Spleen (tissue), 11 donors: ENCODE measurements at regions not wholly inside any gene's neighbourhood (a gene's known extent, or its start where the extent isn't known, plus 50 kb on each side); places are given as distances from the start of the nearest gene placed in this dataset.

Experiments
- DNase-seq: peaks from one replicate; pipeline ENCODE4 v3.0.0-alpha.2; 2020
- H3K27ac ChIP-seq, 8 donors: fragments of 200-600 bp; sonication (generic) in 7 of 8; 1 replicate in 4 of 8; 2 replicates in 4 of 8; pipeline versions ENCODE4 v1.5.0 to v1.8.0; 2016 to 2021; ENCODE audit warnings: inconsistent platforms in 4 of 8, mild to moderate bottlenecking in 4 of 8, moderate library complexity in 1 of 8
- H3K27me3 ChIP-seq, 7 donors: fragments of 200-600 bp; sonication (generic) in 6 of 7; replicated peaks in 1 of 7; 1 replicate in 4 of 7; 2 replicates in 3 of 7; pipeline versions ENCODE4 v1.5.0 to v1.8.0; 2016 to 2021; ENCODE audit warnings: inconsistent platforms in 3 of 7, mild to moderate bottlenecking in 1 of 7
- H3K36me3 ChIP-seq, 6 donors: fragments of 200-600 bp; sonication (generic) in 5 of 6; 1 replicate in 4 of 6; 2 replicates in 2 of 6; pipeline versions ENCODE4 v1.5.0 to v1.8.0; 2016 to 2021; ENCODE audit warnings: inconsistent platforms in 2 of 6
- H3K4me1 ChIP-seq, 6 donors: fragments of 200-600 bp; sonication (generic) in 5 of 6; 1 replicate in 3 of 6; 2 replicates in 3 of 6; pipeline versions ENCODE4 v1.5.0 to v1.8.0; 2016 to 2021; ENCODE audit warnings: inconsistent platforms in 3 of 6
- H3K4me3 ChIP-seq, 8 donors: fragments of 200-600 bp; sonication (generic) in 7 of 8; 1 replicate in 4 of 8; 2 replicates in 4 of 8; pipeline versions ENCODE4 v1.5.0 to v1.8.0; 2016 to 2021; ENCODE audit warnings: inconsistent platforms in 4 of 8, mild to moderate bottlenecking in 4 of 8, moderate library complexity in 2 of 8
- H3K9me3 ChIP-seq, 8 donors: fragments of 200-600 bp; sonication (generic) in 7 of 8; 1 replicate in 4 of 8; 2 replicates in 4 of 8; pipeline versions ENCODE4 v1.5.0 to v1.8.0; 2016 to 2021; ENCODE audit warnings: inconsistent platforms in 4 of 8
- POLR2A ChIP-seq, 3 donors: fragments of 450-650 bp; IDR thresholded peaks; one replicate each; pipeline ENCODE4 v1.5.1; 2017; ENCODE audit warnings: antibody characterized with exemption in 3 of 3, mild to moderate bottlenecking in 1 of 3
- POLR2AphosphoS5 ChIP-seq, 3 donors: sonication (generic); formaldehyde crosslinking; IDR thresholded peaks; one replicate each; pipeline ENCODE4 v1.5.1; 2017; ENCODE audit warnings: antibody characterized with exemption in 3 of 3
- WGBS, 5 donors: extraction: QIAGEN DNeasy Blood & Tissue Kit in 3 of 5; methylation state at CpG; one replicate each; pipeline versions ENCODE4 v1.1.5 to v1.1.7; 2013 to 2018; 5-methylcytosine and 5-hydroxymethylcytosine counted together
- intact Hi-C: fragments of 100-400 bp; cut with DNase I; formaldehyde crosslinking; loops from one replicate; pipeline ENCODE4 v1.15.0; 2023; ENCODE audit warnings: low total_unique reads
- TF ChIP-seq, protein P1 (sequence below), 11 experiments: fragments of 200-600 bp in 7 of 11; fragments of 450-650 bp in 4 of 11; sonication (generic) in 4 of 11; IDR thresholded peaks in 8 of 11; conservative IDR thresholded peaks in 3 of 11; 1 replicate in 7 of 11; 2 replicates in 4 of 11; pipeline versions ENCODE4 v1.4.0 to v1.8.0; 2016 to 2021; ENCODE audit warnings: antibody characterized with exemption in 11 of 11, inconsistent platforms in 4 of 11, mild to moderate bottlenecking in 1 of 11
- donor health status: healthy with polysubstance abuse.
- donor health status: DM: no; HTN: no; CAD: no; lungs with moderate emphysema.
- donor health status: DM: no; HTN: no; CAD: no.
- donor health status: Bipolar disorder and iron deficiency.
- donor health status: healthy.
- donor health status: DM: no; HTN: no; CAD: no.
- donor health status: DM: yes; HTN: yes; CAD: no.

DNA sequence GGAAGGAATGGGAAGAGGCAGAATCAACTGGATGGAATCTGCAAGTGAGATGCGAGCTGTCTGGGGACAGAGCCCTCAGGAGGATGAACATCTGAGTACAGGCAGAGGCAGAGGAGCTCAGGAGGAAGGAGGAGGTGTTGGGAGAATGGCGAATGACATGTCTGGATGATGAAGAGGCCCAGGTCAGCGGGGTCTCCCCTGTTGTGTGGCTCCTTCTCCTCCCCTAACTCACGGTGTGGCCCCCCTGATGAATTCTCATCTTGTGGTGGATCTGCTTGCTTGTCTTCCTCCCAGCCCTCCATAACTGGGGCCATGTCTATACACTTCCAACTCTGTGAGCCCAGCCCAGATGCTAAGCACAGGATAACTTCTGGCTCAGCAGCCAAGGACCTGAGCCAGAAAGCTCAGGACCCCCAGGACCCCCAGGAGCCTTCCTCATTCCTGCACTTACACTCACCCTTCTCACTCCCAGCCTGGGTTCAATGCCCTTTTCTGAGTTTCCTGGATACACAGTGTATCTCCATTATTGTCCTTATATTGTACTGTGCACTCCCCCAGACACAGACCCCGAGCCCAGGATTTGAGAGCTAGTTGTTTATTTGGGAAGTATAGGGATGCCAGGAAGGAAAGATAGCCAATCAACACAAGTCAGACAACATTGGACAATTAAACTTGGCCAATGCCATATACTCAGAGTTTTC, 678.6 kb upstream of the HS6ST1 start:
- intact Hi-C loops = no loop called here
- no peak for DNase-seq
- H3K36me3 ChIP-seq = no peaks in the 10 kb centered on the region

DNA sequence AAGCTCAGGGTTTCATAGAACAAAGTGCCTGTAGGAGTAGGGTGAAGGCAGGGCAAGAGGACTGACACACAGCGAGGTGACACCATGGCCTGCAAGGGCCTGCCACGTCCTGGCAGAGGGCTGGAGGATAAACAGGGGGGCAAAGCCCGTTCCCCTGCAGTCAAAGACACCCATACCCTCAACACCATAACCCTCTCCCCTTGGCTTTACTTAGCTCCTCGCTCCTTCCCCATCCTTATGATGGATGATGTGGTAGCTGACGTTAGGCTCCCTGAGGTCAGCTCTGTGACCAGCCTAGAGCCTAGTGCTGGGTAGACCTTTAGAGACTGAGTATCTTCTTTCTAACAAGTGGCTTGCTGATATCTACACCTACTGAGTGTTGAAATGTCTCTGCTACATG, 683.3 kb upstream of the HS6ST1 start:
- Histone ChIP-seq H3K4me3 (no peak overlapping the region), H3K27me3 (no peaks in the 10 kb centered on the region), H3K9me3 (no peaks in the 10 kb centered on the region), H3K36me3 (no peaks in the 10 kb centered on the region), H3K4me1 (no peaks in the 10 kb centered on the region), H3K27ac (no peak overlapping the region)
- intact Hi-C loops = no loop called here
- TF ChIP-seq POLR2A (IDR thresholded peaks at IDR 0.05) (no peak), POLR2AphosphoS5 (IDR thresholded peaks at IDR 0.05) (no peak)
- TF ChIP-seq, protein P1, sequence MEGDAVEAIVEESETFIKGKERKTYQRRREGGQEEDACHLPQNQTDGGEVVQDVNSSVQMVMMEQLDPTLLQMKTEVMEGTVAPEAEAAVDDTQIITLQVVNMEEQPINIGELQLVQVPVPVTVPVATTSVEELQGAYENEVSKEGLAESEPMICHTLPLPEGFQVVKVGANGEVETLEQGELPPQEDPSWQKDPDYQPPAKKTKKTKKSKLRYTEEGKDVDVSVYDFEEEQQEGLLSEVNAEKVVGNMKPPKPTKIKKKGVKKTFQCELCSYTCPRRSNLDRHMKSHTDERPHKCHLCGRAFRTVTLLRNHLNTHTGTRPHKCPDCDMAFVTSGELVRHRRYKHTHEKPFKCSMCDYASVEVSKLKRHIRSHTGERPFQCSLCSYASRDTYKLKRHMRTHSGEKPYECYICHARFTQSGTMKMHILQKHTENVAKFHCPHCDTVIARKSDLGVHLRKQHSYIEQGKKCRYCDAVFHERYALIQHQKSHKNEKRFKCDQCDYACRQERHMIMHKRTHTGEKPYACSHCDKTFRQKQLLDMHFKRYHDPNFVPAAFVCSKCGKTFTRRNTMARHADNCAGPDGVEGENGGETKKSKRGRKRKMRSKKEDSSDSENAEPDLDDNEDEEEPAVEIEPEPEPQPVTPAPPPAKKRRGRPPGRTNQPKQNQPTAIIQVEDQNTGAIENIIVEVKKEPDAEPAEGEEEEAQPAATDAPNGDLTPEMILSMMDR (IDR thresholded peaks at IDR 0.05 in 8 of 11, conservative IDR thresholded peaks at IDR 0.05 in 3 of 11) = no peak
- no peak for DNase-seq
- WGBS, 5 donors = 75 to 85% (median 80%) methylated on average over 5 of the region's 5 CpGs

More for the DNA sequence above, 678.6 kb upstream of the HS6ST1 start:
- Histone ChIP-seq H3K4me3 (no peak overlapping the region), H3K27ac (no peak overlapping the region), H3K4me1 (no peaks in the 10 kb centered on the region), H3K27me3 (no peaks in the 10 kb centered on the region), H3K9me3 (no peaks in the 10 kb centered on the region)
- TF ChIP-seq POLR2A (IDR thresholded peaks at IDR 0.05) (no peak), POLR2AphosphoS5 (IDR thresholded peaks at IDR 0.05) (no peak)
- TF ChIP-seq, protein P1 (IDR thresholded peaks at IDR 0.05 in 8 of 11, conservative IDR thresholded peaks at IDR 0.05 in 3 of 11) = no peak
- 73 to 84% (median 78%) methylated on average over 5 of the region's 5 CpGs for WGBS, 5 donors

DNA sequence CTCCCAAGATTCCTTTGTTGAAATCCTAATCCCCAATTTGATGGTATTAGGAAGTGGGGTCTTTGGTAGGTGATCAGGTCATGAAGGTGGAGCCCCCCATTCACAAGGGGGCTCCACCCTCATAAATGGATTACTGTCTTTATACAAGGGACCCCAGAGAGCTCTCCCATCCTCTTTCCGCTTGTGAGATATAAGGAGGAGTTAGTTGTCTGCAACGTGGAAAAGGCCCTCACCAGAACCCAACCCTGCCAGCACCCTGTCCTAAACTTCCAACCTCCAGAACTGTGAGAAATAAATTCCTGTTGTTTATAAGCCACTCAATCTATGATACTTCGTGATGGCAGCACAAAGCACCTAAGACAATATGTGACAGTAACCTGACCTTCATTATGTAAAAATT, 684.1 kb upstream of the HS6ST1 start:
- Histone ChIP-seq H3K27ac (no peak overlapping the region), H3K36me3 (no peaks in the 10 kb centered on the region), H3K9me3 (no peaks in the 10 kb centered on the region), H3K4me1 (no peaks in the 10 kb centered on the region), H3K4me3 (no peak overlapping the region), H3K27me3 (no peaks in the 10 kb centered on the region)
- TF ChIP-seq, protein P1 (IDR thresholded peaks at IDR 0.05 in 8 of 11, conservative IDR thresholded peaks at IDR 0.05 in 3 of 11) = no peak
- TF ChIP-seq POLR2AphosphoS5 (IDR thresholded peaks at IDR 0.05) (no peak), POLR2A (IDR thresholded peaks at IDR 0.05) (no peak)
- DNase-seq = no peak
- WGBS, 5 donors = 71 to 93% (median 85%) methylated on average over 3 of the region's 3 CpGs
- intact Hi-C loops = no loop called here

DNA sequence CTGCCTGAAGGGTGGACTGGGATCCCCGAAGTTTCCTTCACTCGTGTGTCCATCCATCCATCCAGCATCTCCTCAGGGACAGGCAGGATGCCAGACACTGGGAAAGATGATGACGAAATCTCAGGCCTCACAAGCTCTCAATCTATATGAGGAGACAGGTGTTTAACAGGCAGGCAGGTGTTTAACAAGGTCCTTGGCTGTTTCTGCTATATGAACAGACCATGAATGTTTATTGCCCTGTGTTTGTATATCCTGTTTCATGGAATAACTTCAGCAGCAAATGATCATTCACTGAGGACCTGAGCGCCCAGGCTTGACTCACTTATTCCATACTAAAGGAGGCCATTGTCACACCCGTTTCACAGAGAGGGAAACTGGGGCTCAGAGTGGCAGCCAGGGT, 685.8 kb upstream of the HS6ST1 start:
- no peaks in the 10 kb centered on the region for H3K36me3 ChIP-seq
- no peak for DNase-seq
- H3K9me3 ChIP-seq = no peaks in the 10 kb centered on the region
- no peaks in the 10 kb centered on the region for H3K27me3 ChIP-seq
- no peaks in the 10 kb centered on the region for H3K4me1 ChIP-seq
- no peak overlapping the region for H3K4me3 ChIP-seq
- intact Hi-C loops = no loop called here
- WGBS, 5 donors = 68 to 90% (median 79%) methylated on average over 5 of the region's 5 CpGs
- H3K27ac ChIP-seq = no peak overlapping the region
- TF ChIP-seq POLR2A (IDR thresholded peaks at IDR 0.05) = no peak
- TF ChIP-seq POLR2AphosphoS5 (IDR thresholded peaks at IDR 0.05) = no peak
- TF ChIP-seq, protein P1 (IDR thresholded peaks at IDR 0.05 in 8 of 11, conservative IDR thresholded peaks at IDR 0.05 in 3 of 11) = no peak
